ENCODE measurements at regions not wholly inside any gene's neighbourhood (a gene's known extent, or its start where the extent isn't known, plus 50 kb on each side); places are given as distances from the start of the nearest gene placed in this dataset.

GRCh38 chr12:119259484-119259883 lies 75.0 kb upstream of the CCDC60 start:
- intact Hi-C loops (cut with micrococcal nuclease; ENCODE audit: unreplicated experiment) (no loop called here), in situ Hi-C loops (cut with HindIII; ENCODE audit: low pct_unique_long_range_greater_than_20kb, low sequenced_read_pairs) (no loop called here)
- Histone ChIP-seq H3K4me3 (ENCODE audit: low read depth in 2 of 2, low read length in 2 of 2) (no peak overlapping the region), H3K27me3 (ENCODE audit: control insufficient read depth, insufficient read depth, low read length) (no peaks in the 10 kb centered on the region), H3K9me3 (ENCODE audit: control insufficient read depth, insufficient read depth, low read depth, low read length) (no peaks in the 10 kb centered on the region), H3K4me1 (ENCODE audit: control insufficient read depth, insufficient read depth, low read length) (no peaks in the 10 kb centered on the region), H3K36me3 (ENCODE audit: control insufficient read depth, insufficient read depth, low read length) (no peaks in the 10 kb centered on the region), H3K27ac (ENCODE audit: low read length) (no peak overlapping the region)
- TF ChIP-seq REST (IDR thresholded peaks at IDR 0.05; ENCODE audit: insufficient read depth in 1 of 2, low read depth in 2 of 2, low read length in 1 of 2) (no peak), TCF7L2 (IDR thresholded peaks at IDR 0.05; ENCODE audit: low read depth, low read length) (no peak), POLR2AphosphoS5 (IDR thresholded peaks at IDR 0.05; ENCODE audit: low read depth, low read length) (no peak), SIN3A (IDR thresholded peaks at IDR 0.05; ENCODE audit: borderline replicate concordance, insufficient read depth, low read depth, low read length) (no peak), CTCF (IDR thresholded peaks at IDR 0.05) (no peak)
- DNase-seq (ENCODE audit: low read depth, low spot score) (no peak), ATAC-seq (no peak)
- ChIA-PET POLR2A (no interaction called here), CTCF (no interaction called here)
- no TSS peak for BruUV-seq (replicated peaks)

GRCh38 chr12:119262388-119262787 lies 72.1 kb upstream of the CCDC60 start:
- POLR2A ChIA-PET = no interaction called here
- TF ChIP-seq CTCF (IDR thresholded peaks at IDR 0.05) = no peak
- TF ChIP-seq REST (IDR thresholded peaks at IDR 0.05; ENCODE audit: insufficient read depth in 1 of 2, low read depth in 2 of 2, low read length in 1 of 2) = no peak
- no peak for TF ChIP-seq POLR2AphosphoS5 (IDR thresholded peaks at IDR 0.05; ENCODE audit: low read depth, low read length)
- no peak for TF ChIP-seq TCF7L2 (IDR thresholded peaks at IDR 0.05; ENCODE audit: low read depth, low read length)
- TF ChIP-seq SIN3A (IDR thresholded peaks at IDR 0.05; ENCODE audit: borderline replicate concordance, insufficient read depth, low read depth, low read length) = no peak
- Histone ChIP-seq H3K9me3 (ENCODE audit: control insufficient read depth, insufficient read depth, low read depth, low read length) (no peaks in the 10 kb centered on the region), H3K4me1 (ENCODE audit: control insufficient read depth, insufficient read depth, low read length) (no peaks in the 10 kb centered on the region), H3K27me3 (ENCODE audit: control insufficient read depth, insufficient read depth, low read length) (no peaks in the 10 kb centered on the region), H3K27ac (ENCODE audit: low read length) (no peak overlapping the region), H3K36me3 (ENCODE audit: control insufficient read depth, insufficient read depth, low read length) (no peaks in the 10 kb centered on the region), H3K4me3 (ENCODE audit: low read depth in 2 of 2, low read length in 2 of 2) (no peak overlapping the region)
- no TSS peak for BruUV-seq (replicated peaks)
- in situ Hi-C loops (cut with HindIII; ENCODE audit: low pct_unique_long_range_greater_than_20kb, low sequenced_read_pairs) (no loop called here), intact Hi-C loops (cut with micrococcal nuclease; ENCODE audit: unreplicated experiment) (no loop called here)
- ATAC-seq = no peak
- CTCF ChIA-PET = no interaction called here
- DNase-seq (ENCODE audit: low read depth, low spot score) = no peak

All from Panc1 (cell line).